ENCODE measurements at regions not wholly inside any gene's neighbourhood (a gene's known extent, or its start where the extent isn't known, plus 50 kb on each side); places are given as distances from the start of the nearest gene placed in this dataset.

GRCh38 chr18:39184176-39184575 is 1618.6 kb upstream of the CELF4 start:
- Mint-ChIP-seq H3K4me1 (ENCODE audit: low read depth, unreplicated experiment) (no peaks in the 10 kb centered on the region), H3K36me3 (ENCODE audit: low read depth, unreplicated experiment) (no peaks in the 10 kb centered on the region), H3K4me3 (ENCODE audit: unreplicated experiment) (no peak overlapping the region), H3K27me3 (ENCODE audit: low read depth, unreplicated experiment) (no peaks in the 10 kb centered on the region), H3K9me3 (ENCODE audit: unreplicated experiment) (no peaks in the 10 kb centered on the region), H3K27ac (ENCODE audit: unreplicated experiment) (no peak overlapping the region)
- no peak overlapping the region for H3K4me3 ChIP-seq (ENCODE audit: insufficient read depth, low read depth, low read length)
- H2AFZ ChIP-seq (ENCODE audit: low read depth, low read length): no peak overlapping the region
- H3K9me3 ChIP-seq (ENCODE audit: insufficient read depth, low read depth, low read length): no peaks in the 10 kb centered on the region
- no peaks in the 10 kb centered on the region for H3K4me1 ChIP-seq (ENCODE audit: insufficient read depth, low read length)
- no peaks in the 10 kb centered on the region for H4K20me1 ChIP-seq (ENCODE audit: insufficient read depth, low read length)
- H3K9ac ChIP-seq (ENCODE audit: low read length): no peak overlapping the region
- no peaks in the 10 kb centered on the region for H3K79me2 ChIP-seq (ENCODE audit: insufficient read depth, low read length)
- DNase-seq (ENCODE audit: low read depth) (no peak), FAIRE-seq (no peak)
- no peak overlapping the region for H3K27ac ChIP-seq (ENCODE audit: low read depth, low read length)
- no peak overlapping the region for H3K4me2 ChIP-seq (ENCODE audit: low read length)
- no peaks in the 10 kb centered on the region for H3K36me3 ChIP-seq (ENCODE audit: insufficient read depth, low read length)
- no peaks in the 10 kb centered on the region for H3K27me3 ChIP-seq (ENCODE audit: insufficient read depth, low read length)
- TF ChIP-seq CTCF (IDR thresholded peaks at IDR 0.05; ENCODE audit: insufficient read depth, low read depth, low read length): no peak
- no peak for TF ChIP-seq EZH2 (IDR thresholded peaks at IDR 0.05; ENCODE audit: insufficient read depth, low read length)

GRCh38 chr18:39178166-39178565 is 1612.6 kb upstream of the CELF4 start:
- no peaks in the 10 kb centered on the region for H3K9me3 Mint-ChIP-seq (ENCODE audit: unreplicated experiment)
- Histone ChIP-seq H3K79me2 (ENCODE audit: insufficient read depth, low read length) (no peaks in the 10 kb centered on the region), H3K9ac (ENCODE audit: low read length) (no peak overlapping the region), H3K4me3 (ENCODE audit: insufficient read depth, low read depth, low read length) (no peak overlapping the region), H3K27me3 (ENCODE audit: insufficient read depth, low read length) (no peaks in the 10 kb centered on the region), H3K4me2 (ENCODE audit: low read length) (no peak overlapping the region), H2AFZ (ENCODE audit: low read depth, low read length) (no peak overlapping the region), H4K20me1 (ENCODE audit: insufficient read depth, low read length) (no peaks in the 10 kb centered on the region), H3K36me3 (ENCODE audit: insufficient read depth, low read length) (no peaks in the 10 kb centered on the region), H3K27ac (ENCODE audit: low read depth, low read length) (no peak overlapping the region), H3K4me1 (ENCODE audit: insufficient read depth, low read length) (no peaks in the 10 kb centered on the region), H3K9me3 (ENCODE audit: insufficient read depth, low read depth, low read length) (no peaks in the 10 kb centered on the region)
- no peaks in the 10 kb centered on the region for H3K4me1 Mint-ChIP-seq (ENCODE audit: low read depth, unreplicated experiment)
- DNase-seq (ENCODE audit: low read depth): no peak
- TF ChIP-seq CTCF (IDR thresholded peaks at IDR 0.05; ENCODE audit: insufficient read depth, low read depth, low read length): no peak
- no peak for TF ChIP-seq EZH2 (IDR thresholded peaks at IDR 0.05; ENCODE audit: insufficient read depth, low read length)
- no peak overlapping the region for H3K27ac Mint-ChIP-seq (ENCODE audit: unreplicated experiment)
- no peak for FAIRE-seq
- no peaks in the 10 kb centered on the region for H3K27me3 Mint-ChIP-seq (ENCODE audit: low read depth, unreplicated experiment)
- no peak overlapping the region for H3K4me3 Mint-ChIP-seq (ENCODE audit: unreplicated experiment)
- H3K36me3 Mint-ChIP-seq (ENCODE audit: low read depth, unreplicated experiment): no peaks in the 10 kb centered on the region

- no peaks in the 10 kb centered on the region for H3K79me2 ChIP-seq (ENCODE audit: insufficient read depth, low read length)
- H2AFZ ChIP-seq (ENCODE audit: low read depth, low read length): no peak overlapping the region
- TF ChIP-seq CTCF (IDR thresholded peaks at IDR 0.05; ENCODE audit: insufficient read depth, low read depth, low read length) (no peak), EZH2 (IDR thresholded peaks at IDR 0.05; ENCODE audit: insufficient read depth, low read length) (no peak)
- H3K36me3 Mint-ChIP-seq (ENCODE audit: low read depth, unreplicated experiment): no peaks in the 10 kb centered on the region
- H3K4me2 ChIP-seq (ENCODE audit: low read length): no peak overlapping the region
- H4K20me1 ChIP-seq (ENCODE audit: insufficient read depth, low read length): no peaks in the 10 kb centered on the region
- no peak overlapping the region for H3K4me3 Mint-ChIP-seq (ENCODE audit: unreplicated experiment)
- no peaks in the 10 kb centered on the region for H3K9me3 ChIP-seq (ENCODE audit: insufficient read depth, low read depth, low read length)
- H3K27ac Mint-ChIP-seq (ENCODE audit: unreplicated experiment): no peak overlapping the region
- no peaks in the 10 kb centered on the region for H3K4me1 Mint-ChIP-seq (ENCODE audit: low read depth, unreplicated experiment)
- H3K4me3 ChIP-seq (ENCODE audit: insufficient read depth, low read depth, low read length): no peak overlapping the region
- H3K9me3 Mint-ChIP-seq (ENCODE audit: unreplicated experiment): no peaks in the 10 kb centered on the region
- FAIRE-seq (no peak), DNase-seq (ENCODE audit: low read depth) (peak; percentile 2)
- H3K36me3 ChIP-seq (ENCODE audit: insufficient read depth, low read length): no peaks in the 10 kb centered on the region
- H3K27me3 Mint-ChIP-seq (ENCODE audit: low read depth, unreplicated experiment): no peaks in the 10 kb centered on the region
- no peak overlapping the region for H3K9ac ChIP-seq (ENCODE audit: low read length)
- no peak overlapping the region for H3K27ac ChIP-seq (ENCODE audit: low read depth, low read length)
- H3K27me3 ChIP-seq (ENCODE audit: insufficient read depth, low read length): no peaks in the 10 kb centered on the region
- H3K4me1 ChIP-seq (ENCODE audit: insufficient read depth, low read length): no peaks in the 10 kb centered on the region
These were observed 1607.3 kb upstream of the CELF4 start for GRCh38 chr18:39172695-39173421.
